SJCRH30 (cell line): ENCODE measurements at regions not wholly inside any gene's neighbourhood (a gene's known extent, or its start where the extent isn't known, plus 50 kb on each side); places are given as distances from the start of the nearest gene placed in this dataset.

Source experiments
- DNase-seq, 2 experiments: peaks; one replicate each; pipeline ENCODE4 v3.0.0-alpha.2; 2015 to 2020
- H3K27ac ChIP-seq: fragments of 250-450 bp; sonication (Bioruptor Pico); 2 replicates; pipeline ENCODE4 v1.5.1; 2020; ENCODE audit warnings: mild to moderate bottlenecking, moderate library complexity
- H3K27me3 ChIP-seq: fragments of 250-450 bp; sonication (Bioruptor Pico); 2 replicates; pipeline ENCODE4 v1.5.1; 2020; ENCODE audit warnings: mild to moderate bottlenecking, moderate library complexity
- H3K36me3 ChIP-seq: fragments of 250-450 bp; sonication (Bioruptor Pico); 2 replicates; pipeline ENCODE4 v1.5.1; 2020; ENCODE audit warnings: mild to moderate bottlenecking, moderate library complexity
- H3K4me1 ChIP-seq: fragments of 250-450 bp; sonication (Bioruptor Pico); 2 replicates; pipeline ENCODE4 v1.5.1; 2020; ENCODE audit warnings: mild to moderate bottlenecking, moderate library complexity
- H3K4me3 ChIP-seq: fragments of 250-450 bp; sonication (Bioruptor Pico); 2 replicates; pipeline ENCODE4 v1.5.1; 2020; ENCODE audit warnings: mild to moderate bottlenecking, moderate library complexity
- H3K9me3 ChIP-seq: fragments of 250-450 bp; sonication (Bioruptor Pico); replicated peaks from 2 replicates; pipeline ENCODE4 v1.5.1; 2020; ENCODE audit warnings: mild to moderate bottlenecking, moderate library complexity

- Histone ChIP-seq H3K27ac (no peak overlapping the region), H3K4me1 (no peaks in the 10 kb centered on the region), H3K9me3 (0 out of 2 replicates have a peak, but pooled peaks cover 2% of the 10 kb centered on the region), H3K27me3 (peaks cover 28% of the 10 kb centered on the region), H3K36me3 (no peaks in the 10 kb centered on the region), H3K4me3 (no peak overlapping the region)
- DNase-seq, result no peak
Measured at GRCh38 chr9:129423216-129423615, 197.7 kb downstream of the C9orf50 start.

- H3K4me1 ChIP-seq, result no peaks in the 10 kb centered on the region
- H3K36me3 ChIP-seq, result no peaks in the 10 kb centered on the region
- 0 out of 2 replicates have a peak, but pooled peaks cover 2% of the 10 kb centered on the region for H3K9me3 ChIP-seq
- H3K27ac ChIP-seq, result no peak overlapping the region
- peaks cover 27% of the 10 kb centered on the region for H3K27me3 ChIP-seq
- DNase-seq, result no peak
- H3K4me3 ChIP-seq, result no peak overlapping the region
Measured at GRCh38 chr9:129422843-129423192, 198.1 kb downstream of the C9orf50 start.

- Histone ChIP-seq H3K9me3 (0 out of 2 replicates have a peak, but pooled peaks cover 2% of the 10 kb centered on the region), H3K4me1 (no peaks in the 10 kb centered on the region), H3K27ac (no peak overlapping the region), H3K27me3 (peaks cover 24% of the 10 kb centered on the region), H3K36me3 (no peaks in the 10 kb centered on the region), H3K4me3 (no peak overlapping the region)
- no peak for DNase-seq
Measured at GRCh38 chr9:129422032-129422842, 198.7 kb downstream of the C9orf50 start.

GRCh38 chr9:129421371-129421770 lies 199.5 kb downstream of the C9orf50 start:
- Histone ChIP-seq H3K9me3 (0 out of 2 replicates have a peak, but pooled peaks cover 2% of the 10 kb centered on the region), H3K4me1 (no peaks in the 10 kb centered on the region), H3K27ac (no peak overlapping the region), H3K4me3 (no peak overlapping the region), H3K27me3 (peaks cover 24% of the 10 kb centered on the region), H3K36me3 (no peaks in the 10 kb centered on the region)
- no peak for DNase-seq

GRCh38 chr9:129420721-129421120 lies 200.2 kb downstream of the C9orf50 start:
- H3K4me1 ChIP-seq, result no peaks in the 10 kb centered on the region
- H3K36me3 ChIP-seq, result no peaks in the 10 kb centered on the region
- H3K9me3 ChIP-seq, result 0 out of 2 replicates have a peak, but pooled peaks cover 2% of the 10 kb centered on the region
- peaks cover 24% of the 10 kb centered on the region for H3K27me3 ChIP-seq
- DNase-seq, result no peak
- H3K27ac ChIP-seq, result no peak overlapping the region
- H3K4me3 ChIP-seq, result no peak overlapping the region

GRCh38 chr9:129419382-129419899 lies 201.5 kb downstream of the C9orf50 start:
- H3K36me3 ChIP-seq, result no peaks in the 10 kb centered on the region
- no peak overlapping the region for H3K27ac ChIP-seq
- H3K4me1 ChIP-seq, result peaks cover 5% of the 10 kb centered on the region; the same call in 1 of the 2 replicates
- peaks cover 24% of the 10 kb centered on the region for H3K27me3 ChIP-seq
- H3K9me3 ChIP-seq, result 0 out of 2 replicates have a peak, but pooled peaks cover 2% of the 10 kb centered on the region
- DNase-seq, result no peak
- no peak overlapping the region for H3K4me3 ChIP-seq

GRCh38 chr9:129418451-129418850 lies 202.4 kb downstream of the C9orf50 start:
- Histone ChIP-seq H3K4me1 (peaks cover 7% of the 10 kb centered on the region; the same call in 1 of the 2 replicates), H3K36me3 (no peaks in the 10 kb centered on the region), H3K27me3 (peaks cover 15% of the 10 kb centered on the region), H3K9me3 (0 out of 2 replicates have a peak, but pooled peaks cover 2% of the 10 kb centered on the region), H3K27ac (no peak overlapping the region), H3K4me3 (no peak overlapping the region)
- no peak for DNase-seq

- peaks cover 11% of the 10 kb centered on the region for H3K4me1 ChIP-seq
- H3K36me3 ChIP-seq, result no peaks in the 10 kb centered on the region
- H3K9me3 ChIP-seq, result 0 out of 2 replicates have a peak, but pooled peaks cover 2% of the 10 kb centered on the region
- no peaks in the 10 kb centered on the region; the same call in 1 of the 2 replicates for H3K27me3 ChIP-seq
- no peak for DNase-seq
- H3K4me3 ChIP-seq, result no peak overlapping the region
- no peak overlapping the region for H3K27ac ChIP-seq
Measured at GRCh38 chr9:129416821-129417539, 203.9 kb downstream of the C9orf50 start.

- Histone ChIP-seq H3K27ac (no peak overlapping the region), H3K36me3 (no peaks in the 10 kb centered on the region), H3K27me3 (no peaks in the 10 kb centered on the region; the same call in 1 of the 2 replicates), H3K4me3 (no peak overlapping the region), H3K4me1 (peaks cover 11% of the 10 kb centered on the region), H3K9me3 (0 out of 2 replicates have a peak, but pooled peaks cover 2% of the 10 kb centered on the region)
- no peak for DNase-seq
Measured at GRCh38 chr9:129415942-129416651, 204.8 kb downstream of the C9orf50 start.

- no peak overlapping the region for H3K4me3 ChIP-seq
- no peaks in the 10 kb centered on the region for H3K36me3 ChIP-seq
- peaks cover 11% of the 10 kb centered on the region for H3K4me1 ChIP-seq
- no peak for DNase-seq
- H3K9me3 ChIP-seq, result 0 out of 2 replicates have a peak, but pooled peaks cover 2% of the 10 kb centered on the region
- H3K27ac ChIP-seq, result no peak overlapping the region
- no peaks in the 10 kb centered on the region; the same call in 1 of the 2 replicates for H3K27me3 ChIP-seq
Measured at GRCh38 chr9:129414993-129415941, 205.6 kb downstream of the C9orf50 start.

- Histone ChIP-seq H3K27ac (peak overlapping the region; percentile 75), H3K27me3 (no peaks in the 10 kb centered on the region; the same call in 1 of the 2 replicates), H3K4me1 (peaks cover 11% of the 10 kb centered on the region), H3K4me3 (peak overlapping the region; percentile 73), H3K9me3 (0 out of 2 replicates have a peak, but pooled peaks cover under 1% of the 10 kb centered on the region), H3K36me3 (no peaks in the 10 kb centered on the region)
- DNase-seq, result peak; percentile 57 to 62
Measured at GRCh38 chr9:129414377-129414992, 206.4 kb downstream of the C9orf50 start.

GRCh38 chr9:129413537-129414376 lies 207.1 kb downstream of the C9orf50 start:
- Histone ChIP-seq H3K36me3 (no peaks in the 10 kb centered on the region), H3K4me3 (peak overlapping the region; percentile 73), H3K27me3 (no peaks in the 10 kb centered on the region; the same call in 1 of the 2 replicates), H3K9me3 (no peaks in the 10 kb centered on the region), H3K27ac (peak overlapping the region; percentile 75), H3K4me1 (peaks cover 11% of the 10 kb centered on the region)
- peak; percentile 98 for DNase-seq
